ENCODE measurements at regions not wholly inside any gene's neighbourhood (a gene's known extent, or its start where the extent isn't known, plus 50 kb on each side); places are given as distances from the start of the nearest gene placed in this dataset.
A peak's percentile ranks its signal among the peaks of the same experiment; 100 is the strongest.

DNA sequence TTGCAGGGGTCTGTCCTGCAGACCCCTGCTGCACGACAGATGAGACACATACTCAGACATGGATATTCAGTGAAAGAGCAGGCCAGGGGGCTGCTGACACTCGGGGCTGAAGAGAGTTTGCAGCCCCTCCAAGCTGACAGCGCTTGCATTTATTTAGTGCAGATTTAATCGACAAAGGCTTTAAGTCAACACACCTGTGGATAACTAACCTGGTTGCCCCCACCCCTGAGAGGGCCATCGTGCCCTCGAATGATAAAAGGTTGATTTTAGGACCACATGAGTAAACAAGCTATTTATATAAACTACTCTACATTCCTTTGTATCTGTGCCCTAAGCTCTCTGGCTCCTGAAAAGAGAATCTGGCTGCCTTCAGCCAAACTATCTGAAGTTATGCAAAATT lies 708.2 kb upstream of the LRRN3 start:
- no peaks in the 10 kb centered on the region for H3K27me3 ChIP-seq
- no peaks in the 10 kb centered on the region for H3K36me3 ChIP-seq
- DNase-seq (peak in 1 of 4 donors; percentile 4), ATAC-seq (no peak)
- no peaks in the 10 kb centered on the region for H3K4me1 ChIP-seq
- no peak overlapping the region for H3K4me3 ChIP-seq
- TF ChIP-seq, protein P1, sequence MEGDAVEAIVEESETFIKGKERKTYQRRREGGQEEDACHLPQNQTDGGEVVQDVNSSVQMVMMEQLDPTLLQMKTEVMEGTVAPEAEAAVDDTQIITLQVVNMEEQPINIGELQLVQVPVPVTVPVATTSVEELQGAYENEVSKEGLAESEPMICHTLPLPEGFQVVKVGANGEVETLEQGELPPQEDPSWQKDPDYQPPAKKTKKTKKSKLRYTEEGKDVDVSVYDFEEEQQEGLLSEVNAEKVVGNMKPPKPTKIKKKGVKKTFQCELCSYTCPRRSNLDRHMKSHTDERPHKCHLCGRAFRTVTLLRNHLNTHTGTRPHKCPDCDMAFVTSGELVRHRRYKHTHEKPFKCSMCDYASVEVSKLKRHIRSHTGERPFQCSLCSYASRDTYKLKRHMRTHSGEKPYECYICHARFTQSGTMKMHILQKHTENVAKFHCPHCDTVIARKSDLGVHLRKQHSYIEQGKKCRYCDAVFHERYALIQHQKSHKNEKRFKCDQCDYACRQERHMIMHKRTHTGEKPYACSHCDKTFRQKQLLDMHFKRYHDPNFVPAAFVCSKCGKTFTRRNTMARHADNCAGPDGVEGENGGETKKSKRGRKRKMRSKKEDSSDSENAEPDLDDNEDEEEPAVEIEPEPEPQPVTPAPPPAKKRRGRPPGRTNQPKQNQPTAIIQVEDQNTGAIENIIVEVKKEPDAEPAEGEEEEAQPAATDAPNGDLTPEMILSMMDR (IDR thresholded peaks at IDR 0.05), result no peak
- intact Hi-C loops (cut with DNase I), result no loop called here
- H3K9me3 ChIP-seq, result peaks cover 0 to under 1% of the 10 kb centered on the region in 2 donors
- no peak overlapping the region for H3K27ac ChIP-seq

GRCh38 chr7:110386006-110386405 lies 704.9 kb upstream of the LRRN3 start:
- intact Hi-C loops (cut with DNase I), result no loop called here
- no peak overlapping the region for H3K4me3 ChIP-seq
- no peak for DNase-seq
- TF ChIP-seq, protein P1 (IDR thresholded peaks at IDR 0.05), result no peak
- no peaks in the 10 kb centered on the region for H3K9me3 ChIP-seq
- H3K27me3 ChIP-seq, result no peaks in the 10 kb centered on the region
- ATAC-seq, result no peak
- no peaks in the 10 kb centered on the region for H3K36me3 ChIP-seq
- no peaks in the 10 kb centered on the region for H3K4me1 ChIP-seq
- H3K27ac ChIP-seq, result no peak overlapping the region

DNA sequence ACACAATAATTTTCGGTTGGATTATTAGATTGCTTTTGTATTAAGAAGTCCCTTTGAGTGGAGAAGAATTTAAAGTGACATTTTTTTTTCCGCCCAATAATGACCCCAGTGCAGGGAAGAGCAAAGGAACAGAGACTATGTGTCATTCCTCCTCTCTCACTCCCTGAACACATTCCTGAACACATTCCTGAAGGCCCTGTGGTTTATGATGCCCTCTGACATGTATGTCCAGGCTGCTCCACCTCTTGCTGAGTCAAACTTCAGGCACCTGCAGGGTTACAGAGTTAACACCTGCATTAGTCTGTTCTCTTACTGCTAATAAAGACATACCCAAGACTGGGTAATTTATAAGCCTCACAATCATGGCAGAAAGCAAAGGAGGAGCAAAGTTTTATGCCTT lies 704.0 kb upstream of the LRRN3 start:
- DNase-seq (no peak), ATAC-seq (peak; percentile 82)
- no peaks in the 10 kb centered on the region for H3K36me3 ChIP-seq
- intact Hi-C loops (cut with DNase I), result no loop called here
- no peaks in the 10 kb centered on the region for H3K4me1 ChIP-seq
- TF ChIP-seq, protein P1 (IDR thresholded peaks at IDR 0.05), result no peak
- no peaks in the 10 kb centered on the region for H3K27me3 ChIP-seq
- no peak overlapping the region for H3K4me3 ChIP-seq
- no peak overlapping the region for H3K27ac ChIP-seq
- H3K9me3 ChIP-seq, result no peaks in the 10 kb centered on the region

- H3K9me3 ChIP-seq, result no peaks in the 10 kb centered on the region
- H3K4me1 ChIP-seq, result no peaks in the 10 kb centered on the region
- DNase-seq (no peak), ATAC-seq (no peak)
- H3K4me3 ChIP-seq, result no peak overlapping the region
- intact Hi-C loops (cut with DNase I), result no loop called here
- TF ChIP-seq, protein P1 (IDR thresholded peaks at IDR 0.05), result no peak
- H3K27ac ChIP-seq, result no peak overlapping the region
- no peaks in the 10 kb centered on the region for H3K36me3 ChIP-seq
- no peaks in the 10 kb centered on the region for H3K27me3 ChIP-seq
These were observed 703.2 kb upstream of the LRRN3 start for GRCh38 chr7:110387689-110388088.

- no peaks in the 10 kb centered on the region for H3K4me1 ChIP-seq
- intact Hi-C loops (cut with DNase I), result no loop called here
- TF ChIP-seq, protein P1 (IDR thresholded peaks at IDR 0.05), result no peak
- no peaks in the 10 kb centered on the region for H3K9me3 ChIP-seq
- H3K27ac ChIP-seq, result no peak overlapping the region
- no peak overlapping the region for H3K4me3 ChIP-seq
- no peaks in the 10 kb centered on the region for H3K36me3 ChIP-seq
- no peak for DNase-seq
- H3K27me3 ChIP-seq, result no peaks in the 10 kb centered on the region
- ATAC-seq, result no peak
These were observed 702.5 kb upstream of the LRRN3 start for GRCh38 chr7:110388457-110388856.
